Epithelial cell of proximal tubule (primary cell): ENCODE measurements at regions not wholly inside any gene's neighbourhood (a gene's known extent, or its start where the extent isn't known, plus 50 kb on each side); places are given as distances from the start of the nearest gene placed in this dataset.

Source experiments
- DNase-seq: peaks from one replicate; pipeline ENCODE4 v3.0.0-alpha.2; 2011; ENCODE audit warnings: low read depth
- H3K4me3 ChIP-seq: 2 replicates; pipeline ENCODE4 v1.5.1; 2011; ENCODE audit warnings: low read depth, mild to moderate bottlenecking, low read length
- CTCF ChIP-seq: conservative IDR thresholded peaks from 2 replicates; pipeline ENCODE4 v1.5.1; 2012; ENCODE audit warnings: low read depth, mild to moderate bottlenecking, low read length

GRCh38 chr20:20783450-20783849 is 71.0 kb upstream of the RALGAPA2 start:
- no peak overlapping the region for H3K4me3 ChIP-seq
- TF ChIP-seq CTCF: no peak
- no peak for DNase-seq

- no peak for DNase-seq
- no peak for TF ChIP-seq CTCF
- H3K4me3 ChIP-seq: no peak overlapping the region
Observed at GRCh38 chr20:20782755-20783154, 70.3 kb upstream of the RALGAPA2 start.

GRCh38 chr20:20782231-20782630 is 69.8 kb upstream of the RALGAPA2 start:
- H3K4me3 ChIP-seq: no peak overlapping the region
- DNase-seq: no peak
- TF ChIP-seq CTCF: no peak

GRCh38 chr20:20781029-20781428 is 68.6 kb upstream of the RALGAPA2 start:
- TF ChIP-seq CTCF: no peak
- DNase-seq: no peak
- H3K4me3 ChIP-seq: no peak overlapping the region

GRCh38 chr20:20780127-20780824 is 67.8 kb upstream of the RALGAPA2 start:
- TF ChIP-seq CTCF: no peak
- H3K4me3 ChIP-seq: no peak overlapping the region
- DNase-seq: peak; percentile 59

- no peak for TF ChIP-seq CTCF
- DNase-seq: no peak
- H3K4me3 ChIP-seq: no peak overlapping the region
Observed at GRCh38 chr20:20778676-20779075, 66.2 kb upstream of the RALGAPA2 start.

GRCh38 chr20:20772497-20773085 is 60.1 kb upstream of the RALGAPA2 start:
- TF ChIP-seq CTCF: no peak
- H3K4me3 ChIP-seq: no peak overlapping the region
- DNase-seq: no peak
